HL-60 (cell line): ENCODE measurements at regions not wholly inside any gene's neighbourhood (a gene's known extent, or its start where the extent isn't known, plus 50 kb on each side); places are given as distances from the start of the nearest gene placed in this dataset.

Source experiments
- DNase-seq, 2 experiments: peaks; one replicate each; pipeline ENCODE4 v3.0.0-alpha.2; 2010 to 2020; ENCODE audit warnings: low read depth in 1 of 2, low spot score in 1 of 2
- H3K27ac ChIP-seq: fragments of 250-450 bp; sonication (Bioruptor Pico); replicated peaks from 2 replicates; pipeline ENCODE4 v1.5.1; 2020; ENCODE audit warnings: mild to moderate bottlenecking, moderate library complexity
- H3K27me3 ChIP-seq: fragments of 250-450 bp; sonication (Bioruptor Pico); 2 replicates; pipeline ENCODE4 v1.5.1; 2021; ENCODE audit warnings: mild to moderate bottlenecking, moderate library complexity; ENCODE audit not compliant: insufficient read depth, poor library complexity, severe bottlenecking
- H3K4me3 ChIP-seq: replicated peaks from 2 replicates; pipeline ENCODE4 v1.5.1; 2011; ENCODE audit warnings: mild to moderate bottlenecking, control low read depth, low read length; ENCODE audit not compliant: insufficient read depth
- GABPA ChIP-seq: IDR thresholded peaks from 2 replicates; pipeline ENCODE4 v1.6.1; 2012; ENCODE audit warnings: low read depth
- POLR2AphosphoS5 ChIP-seq: IDR thresholded peaks from 2 replicates; pipeline ENCODE4 v1.6.1; 2012; ENCODE audit warnings: low read depth
- SPI1 ChIP-seq: IDR thresholded peaks from 2 replicates; pipeline ENCODE4 v1.6.1; 2012; ENCODE audit warnings: low read depth, mild to moderate bottlenecking, borderline replicate concordance
- TF ChIP-seq, protein P1 (sequence below): IDR thresholded peaks from one replicate; pipeline ENCODE4 v1.5.1; 2011; ENCODE audit warnings: low read length, control low read depth, inconsistent platforms; ENCODE audit not compliant: insufficient read depth
- TF ChIP-seq, protein P2 (sequence below): IDR thresholded peaks from 2 replicates; pipeline ENCODE4 v1.6.1; 2012; ENCODE audit warnings: low read depth; ENCODE audit not compliant: insufficient replicate concordance

DNA sequence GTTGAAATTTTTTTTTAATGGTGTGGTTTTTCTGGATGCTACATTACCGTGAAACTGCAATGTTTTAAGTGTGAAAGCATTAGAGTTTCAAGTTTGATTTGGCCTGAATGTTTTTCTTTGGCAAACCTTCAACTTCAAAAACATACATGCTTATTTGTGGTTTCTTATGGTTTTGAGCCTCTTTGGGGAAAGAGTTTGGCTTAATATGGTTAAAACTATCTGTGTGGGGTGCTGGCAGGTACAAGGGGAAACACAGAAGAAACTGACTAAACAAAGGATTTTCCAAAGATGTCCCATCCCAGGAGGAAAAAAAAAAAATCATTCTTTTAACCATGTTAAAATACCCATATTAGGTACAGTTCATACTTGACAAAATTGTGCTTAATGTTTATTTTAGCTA, 121.1 kb downstream of the HGF start:
- H3K27ac ChIP-seq = no peak overlapping the region
- no peak overlapping the region for H3K4me3 ChIP-seq
- TF ChIP-seq, protein P1, sequence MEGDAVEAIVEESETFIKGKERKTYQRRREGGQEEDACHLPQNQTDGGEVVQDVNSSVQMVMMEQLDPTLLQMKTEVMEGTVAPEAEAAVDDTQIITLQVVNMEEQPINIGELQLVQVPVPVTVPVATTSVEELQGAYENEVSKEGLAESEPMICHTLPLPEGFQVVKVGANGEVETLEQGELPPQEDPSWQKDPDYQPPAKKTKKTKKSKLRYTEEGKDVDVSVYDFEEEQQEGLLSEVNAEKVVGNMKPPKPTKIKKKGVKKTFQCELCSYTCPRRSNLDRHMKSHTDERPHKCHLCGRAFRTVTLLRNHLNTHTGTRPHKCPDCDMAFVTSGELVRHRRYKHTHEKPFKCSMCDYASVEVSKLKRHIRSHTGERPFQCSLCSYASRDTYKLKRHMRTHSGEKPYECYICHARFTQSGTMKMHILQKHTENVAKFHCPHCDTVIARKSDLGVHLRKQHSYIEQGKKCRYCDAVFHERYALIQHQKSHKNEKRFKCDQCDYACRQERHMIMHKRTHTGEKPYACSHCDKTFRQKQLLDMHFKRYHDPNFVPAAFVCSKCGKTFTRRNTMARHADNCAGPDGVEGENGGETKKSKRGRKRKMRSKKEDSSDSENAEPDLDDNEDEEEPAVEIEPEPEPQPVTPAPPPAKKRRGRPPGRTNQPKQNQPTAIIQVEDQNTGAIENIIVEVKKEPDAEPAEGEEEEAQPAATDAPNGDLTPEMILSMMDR = no peak
- no peak for TF ChIP-seq POLR2AphosphoS5
- TF ChIP-seq, protein P2, sequence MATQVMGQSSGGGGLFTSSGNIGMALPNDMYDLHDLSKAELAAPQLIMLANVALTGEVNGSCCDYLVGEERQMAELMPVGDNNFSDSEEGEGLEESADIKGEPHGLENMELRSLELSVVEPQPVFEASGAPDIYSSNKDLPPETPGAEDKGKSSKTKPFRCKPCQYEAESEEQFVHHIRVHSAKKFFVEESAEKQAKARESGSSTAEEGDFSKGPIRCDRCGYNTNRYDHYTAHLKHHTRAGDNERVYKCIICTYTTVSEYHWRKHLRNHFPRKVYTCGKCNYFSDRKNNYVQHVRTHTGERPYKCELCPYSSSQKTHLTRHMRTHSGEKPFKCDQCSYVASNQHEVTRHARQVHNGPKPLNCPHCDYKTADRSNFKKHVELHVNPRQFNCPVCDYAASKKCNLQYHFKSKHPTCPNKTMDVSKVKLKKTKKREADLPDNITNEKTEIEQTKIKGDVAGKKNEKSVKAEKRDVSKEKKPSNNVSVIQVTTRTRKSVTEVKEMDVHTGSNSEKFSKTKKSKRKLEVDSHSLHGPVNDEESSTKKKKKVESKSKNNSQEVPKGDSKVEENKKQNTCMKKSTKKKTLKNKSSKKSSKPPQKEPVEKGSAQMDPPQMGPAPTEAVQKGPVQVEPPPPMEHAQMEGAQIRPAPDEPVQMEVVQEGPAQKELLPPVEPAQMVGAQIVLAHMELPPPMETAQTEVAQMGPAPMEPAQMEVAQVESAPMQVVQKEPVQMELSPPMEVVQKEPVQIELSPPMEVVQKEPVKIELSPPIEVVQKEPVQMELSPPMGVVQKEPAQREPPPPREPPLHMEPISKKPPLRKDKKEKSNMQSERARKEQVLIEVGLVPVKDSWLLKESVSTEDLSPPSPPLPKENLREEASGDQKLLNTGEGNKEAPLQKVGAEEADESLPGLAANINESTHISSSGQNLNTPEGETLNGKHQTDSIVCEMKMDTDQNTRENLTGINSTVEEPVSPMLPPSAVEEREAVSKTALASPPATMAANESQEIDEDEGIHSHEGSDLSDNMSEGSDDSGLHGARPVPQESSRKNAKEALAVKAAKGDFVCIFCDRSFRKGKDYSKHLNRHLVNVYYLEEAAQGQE = no peak
- no peak for TF ChIP-seq SPI1
- no peak for TF ChIP-seq GABPA
- H3K27me3 ChIP-seq = no peaks in the 10 kb centered on the region
- no peak for DNase-seq

DNA sequence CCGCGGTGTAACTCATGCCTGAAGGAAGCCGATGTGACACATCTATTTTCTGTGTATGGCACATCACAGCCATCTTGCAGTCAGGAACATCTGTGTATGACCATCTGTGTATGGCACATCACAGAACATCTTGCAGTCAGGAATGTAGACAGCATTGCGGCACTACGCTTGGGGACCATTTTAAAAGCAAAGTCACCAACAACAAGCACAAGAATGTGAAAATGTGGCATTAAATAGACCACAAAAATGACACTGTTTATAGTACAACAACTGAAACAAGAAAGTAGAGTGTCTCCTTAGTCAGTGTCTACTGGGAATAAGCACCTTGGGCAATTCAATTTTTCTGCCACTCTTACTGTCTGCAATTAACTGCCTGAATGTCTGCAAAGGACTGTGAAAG, 124.4 kb downstream of the HGF start:
- no peaks in the 10 kb centered on the region for H3K27me3 ChIP-seq
- no peak for DNase-seq
- TF ChIP-seq, protein P1 = no peak
- TF ChIP-seq SPI1 (no peak), POLR2AphosphoS5 (no peak), GABPA (no peak)
- TF ChIP-seq, protein P2 = no peak
- H3K27ac ChIP-seq = no peak overlapping the region
- no peak overlapping the region for H3K4me3 ChIP-seq

DNA sequence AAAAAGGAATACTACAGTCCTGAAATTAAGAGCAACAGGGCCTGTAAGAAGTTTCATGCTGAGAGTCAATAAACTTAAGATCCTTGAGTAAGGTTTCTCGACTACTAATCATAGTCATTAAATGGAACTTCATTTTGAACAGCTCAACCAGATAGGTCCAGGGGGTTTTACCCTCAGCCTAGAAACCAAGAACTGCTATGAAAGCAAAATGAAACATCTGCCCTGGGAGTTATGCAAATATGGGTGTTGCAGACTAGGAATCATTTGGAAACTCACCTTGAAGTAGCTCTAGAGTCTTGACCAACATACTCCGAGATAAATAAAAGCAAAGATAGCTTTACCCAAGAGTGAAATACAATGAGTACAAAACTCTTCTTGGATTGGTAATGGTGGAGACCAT, 128.0 kb downstream of the HGF start:
- no peak for DNase-seq
- Histone ChIP-seq H3K4me3 (no peak overlapping the region), H3K27ac (no peak overlapping the region), H3K27me3 (no peaks in the 10 kb centered on the region)
- TF ChIP-seq POLR2AphosphoS5 (no peak), SPI1 (no peak), GABPA (no peak)
- TF ChIP-seq, protein P1 = no peak
- TF ChIP-seq, protein P2 = no peak
